ENCODE measurements at regions not wholly inside any gene's neighbourhood (a gene's known extent, or its start where the extent isn't known, plus 50 kb on each side); places are given as distances from the start of the nearest gene placed in this dataset.

DNA sequence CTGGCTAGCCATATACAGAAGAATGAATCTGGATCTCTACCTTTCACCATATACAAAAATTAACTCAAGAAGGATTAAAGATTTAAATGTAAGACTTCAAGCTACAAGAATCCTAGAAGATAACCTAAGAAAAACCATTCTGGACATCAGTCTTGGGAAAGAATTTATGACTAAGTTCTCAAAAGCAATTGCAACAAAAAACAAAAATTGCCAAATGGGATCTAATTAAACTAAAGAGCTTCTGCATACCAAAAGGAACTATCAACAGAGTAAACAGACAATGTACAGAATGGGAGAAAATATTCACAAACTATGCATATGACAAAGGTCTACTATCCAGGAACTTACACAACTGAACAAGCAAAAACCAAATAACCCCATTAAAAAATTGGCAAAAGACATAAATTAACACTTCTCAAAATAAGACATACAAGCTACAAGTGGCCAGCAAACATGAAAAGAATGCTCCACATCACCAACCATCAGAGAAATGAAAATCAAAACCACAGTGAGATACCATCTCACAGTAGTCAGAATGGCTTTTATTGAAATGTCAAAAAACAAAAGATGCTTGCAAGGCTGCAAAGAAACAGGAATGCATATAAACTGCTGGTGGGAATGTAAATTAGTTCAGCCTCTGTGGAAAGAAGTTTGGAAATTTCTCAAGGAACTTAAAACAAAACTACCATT is 66.8 kb upstream of the RSPO3 start:
- Mint-ChIP-seq H3K27me3 (ENCODE audit: low read depth) (no peaks in the 10 kb centered on the region), H3K9me3 (peaks cover 14 to 15% of the 10 kb centered on the region in 2 experiments; a peak in 4 of 5 replicates), H3K4me1 (no peaks in the 10 kb centered on the region), H3K36me3 (ENCODE audit: insufficient read depth in 1 of 3, low read depth in 3 of 3) (no peaks in the 10 kb centered on the region), H3K27ac (no peak overlapping the region), H3K4me3 (no peak overlapping the region)
- Histone ChIP-seq H3K4ac (ENCODE audit: low read depth, low read length) (no peak overlapping the region), H3K9ac (ENCODE audit: extremely low read depth, insufficient read length, low read length) (no peak overlapping the region), H2BK120ac (ENCODE audit: low read depth, low read length, poor library complexity, severe bottlenecking) (no peak overlapping the region), H3K18ac (ENCODE audit: insufficient read length, low read depth, low read length) (no peak overlapping the region), H3K23me2 (ENCODE audit: insufficient read length, low read depth, low read length, poor library complexity, severe bottlenecking) (no peaks in the 10 kb centered on the region), H3K23ac (ENCODE audit: insufficient read length, low read depth, low read length) (no peak overlapping the region), H3K56ac (ENCODE audit: insufficient read length, low read depth, low read length) (no peak overlapping the region), H2BK20ac (ENCODE audit: low read depth, low read length, poor library complexity, severe bottlenecking) (no peak overlapping the region), H3K4me1 (ENCODE audit: insufficient read depth, low read length) (no peaks in the 10 kb centered on the region), H2AK5ac (ENCODE audit: insufficient read length, low read length) (no peak overlapping the region), H4K20me1 (ENCODE audit: control insufficient read depth, insufficient read depth, insufficient read length) (no peaks in the 10 kb centered on the region), H3K27ac (ENCODE audit: insufficient read length, low read depth, low read length) (no peak overlapping the region), H4K8ac (replicated peaks; ENCODE audit: insufficient read length, low read depth, low read length) (no peak overlapping the region), H3K27me3 (ENCODE audit: insufficient read depth, low read length) (no peaks in the 10 kb centered on the region), H3T11ph (ENCODE audit: low read length) (no peak overlapping the region), H3K79me2 (ENCODE audit: insufficient read depth, low read length) (no peaks in the 10 kb centered on the region), H2BK5ac (ENCODE audit: insufficient read length, low read length) (no peak overlapping the region), H4K91ac (ENCODE audit: insufficient read length, low read depth, low read length) (no peak overlapping the region), H2AFZ (ENCODE audit: low read length) (no peak overlapping the region), H2BK12ac (ENCODE audit: insufficient read length, low read depth, low read length) (no peak overlapping the region), H2BK15ac (ENCODE audit: low read depth, low read length) (no peak overlapping the region), H3K9me3 (ENCODE audit: control insufficient read depth, low read depth, low read length) (no peaks in the 10 kb centered on the region), H3K4me2 (ENCODE audit: insufficient read depth, insufficient read length, low read length) (no peak overlapping the region), H3K79me1 (ENCODE audit: insufficient read depth, low read depth, low read length, poor library complexity, severe bottlenecking) (no peaks in the 10 kb centered on the region), H4K5ac (ENCODE audit: insufficient read length, low read depth, low read length) (no peak overlapping the region), H3K14ac (ENCODE audit: insufficient read depth, low read length) (no peak overlapping the region)
- no peak for DNase-seq
- TF ChIP-seq, protein P1, sequence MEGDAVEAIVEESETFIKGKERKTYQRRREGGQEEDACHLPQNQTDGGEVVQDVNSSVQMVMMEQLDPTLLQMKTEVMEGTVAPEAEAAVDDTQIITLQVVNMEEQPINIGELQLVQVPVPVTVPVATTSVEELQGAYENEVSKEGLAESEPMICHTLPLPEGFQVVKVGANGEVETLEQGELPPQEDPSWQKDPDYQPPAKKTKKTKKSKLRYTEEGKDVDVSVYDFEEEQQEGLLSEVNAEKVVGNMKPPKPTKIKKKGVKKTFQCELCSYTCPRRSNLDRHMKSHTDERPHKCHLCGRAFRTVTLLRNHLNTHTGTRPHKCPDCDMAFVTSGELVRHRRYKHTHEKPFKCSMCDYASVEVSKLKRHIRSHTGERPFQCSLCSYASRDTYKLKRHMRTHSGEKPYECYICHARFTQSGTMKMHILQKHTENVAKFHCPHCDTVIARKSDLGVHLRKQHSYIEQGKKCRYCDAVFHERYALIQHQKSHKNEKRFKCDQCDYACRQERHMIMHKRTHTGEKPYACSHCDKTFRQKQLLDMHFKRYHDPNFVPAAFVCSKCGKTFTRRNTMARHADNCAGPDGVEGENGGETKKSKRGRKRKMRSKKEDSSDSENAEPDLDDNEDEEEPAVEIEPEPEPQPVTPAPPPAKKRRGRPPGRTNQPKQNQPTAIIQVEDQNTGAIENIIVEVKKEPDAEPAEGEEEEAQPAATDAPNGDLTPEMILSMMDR (conservative IDR thresholded peaks at IDR 0.05), result no peak

All from H9 (cell line).